SH-SY5Y (cell line): ENCODE measurements at regions not wholly inside any gene's neighbourhood (a gene's known extent, or its start where the extent isn't known, plus 50 kb on each side); places are given as distances from the start of the nearest gene placed in this dataset.

Experiments used
- GATA2 ChIP-seq: IDR thresholded peaks from 2 replicates; pipeline ENCODE4 v1.6.1; 2011; ENCODE audit warnings: mild to moderate bottlenecking, low read depth, low read length
- GATA3 ChIP-seq: IDR thresholded peaks from 2 replicates; pipeline ENCODE4 v1.6.1; 2011; ENCODE audit warnings: low read depth, mild to moderate bottlenecking, low read length, moderate library complexity

DNA sequence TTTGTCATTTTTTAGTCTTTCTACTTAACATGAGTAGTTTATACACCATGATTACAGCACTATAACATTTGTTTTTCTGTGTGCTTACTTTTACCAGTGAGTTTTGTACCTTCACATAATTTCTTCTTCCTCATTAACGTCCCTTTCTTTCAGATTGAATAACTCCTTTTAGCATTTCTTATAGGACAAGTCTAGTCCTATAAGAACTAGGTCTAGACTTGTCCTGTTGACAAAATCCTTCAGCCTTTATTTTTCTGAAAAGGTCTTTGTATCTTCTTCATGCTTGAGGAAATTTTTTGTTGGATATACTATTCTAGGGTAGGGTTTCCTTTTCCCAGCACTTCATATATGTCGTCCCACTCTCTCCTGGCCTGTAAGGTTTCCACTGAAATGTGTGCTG lies 253.3 kb upstream of the ARHGAP24 start:
- TF ChIP-seq GATA3 (no peak), GATA2 (no peak)
